RCC 7860 (cell line): ENCODE measurements at regions not wholly inside any gene's neighbourhood (a gene's known extent, or its start where the extent isn't known, plus 50 kb on each side); places are given as distances from the start of the nearest gene placed in this dataset.

ENCODE experiments used
- DNase-seq: peaks from one replicate; pipeline ENCODE4 v3.0.0-alpha.2; 2015; ENCODE audit warnings: low spot score
- FAIRE-seq: peaks from 2 replicates; lab custom pipeline; 2012; peaks lifted over from hg19 to GRCh38; lab: Jason Lieb, UNC

- no peak for DNase-seq
- peak; percentile 39 for FAIRE-seq
Observed at GRCh38 chr2:163877316-163877715, 141.5 kb upstream of the FIGN start.

GRCh38 chr2:163863073-163863472 lies 127.3 kb upstream of the FIGN start:
- DNase-seq = no peak
- FAIRE-seq = no peak

- DNase-seq = no peak
- peak; percentile 39 for FAIRE-seq
Observed at GRCh38 chr2:163859951-163860350, 124.1 kb upstream of the FIGN start.

GRCh38 chr2:163856941-163857340 lies 121.1 kb upstream of the FIGN start:
- DNase-seq (no peak), FAIRE-seq (no peak)

GRCh38 chr2:163852616-163853015 lies 116.8 kb upstream of the FIGN start:
- no peak for DNase-seq
- FAIRE-seq = peak; percentile 79

- FAIRE-seq = no peak
- DNase-seq = no peak
Observed at GRCh38 chr2:163849756-163850435, 114.1 kb upstream of the FIGN start.

GRCh38 chr2:163838890-163839289 lies 103.1 kb upstream of the FIGN start:
- FAIRE-seq = no peak

GRCh38 chr2:163836167-163836566 lies 100.4 kb upstream of the FIGN start:
- DNase-seq (no peak), FAIRE-seq (no peak)

More at GRCh38 chr2:163838890-163839289, 103.1 kb upstream of the FIGN start:
- DNase-seq = no peak

GRCh38 chr2:163834841-163835240 lies 99.0 kb upstream of the FIGN start:
- no peak for FAIRE-seq
- DNase-seq = no peak

- FAIRE-seq = peak; percentile 67
Observed at GRCh38 chr2:163834221-163834620, 98.4 kb upstream of the FIGN start.

GRCh38 chr2:163828771-163829170 lies 93.0 kb upstream of the FIGN start:
- DNase-seq (no peak), FAIRE-seq (no peak)

More at GRCh38 chr2:163834221-163834620, 98.4 kb upstream of the FIGN start:
- no peak for DNase-seq

- FAIRE-seq = no peak
Observed at GRCh38 chr2:163822033-163822432, 86.2 kb upstream of the FIGN start.

GRCh38 chr2:163812926-163813520 lies 77.2 kb upstream of the FIGN start:
- peak; percentile 65 for DNase-seq
- FAIRE-seq = no peak

More at GRCh38 chr2:163822033-163822432, 86.2 kb upstream of the FIGN start:
- no peak for DNase-seq

- no peak for DNase-seq
- no peak for FAIRE-seq
Observed at GRCh38 chr2:163808406-163808805, 72.6 kb upstream of the FIGN start.

GRCh38 chr2:163802284-163802683 lies 66.5 kb upstream of the FIGN start:
- no peak for DNase-seq
- FAIRE-seq = no peak

- DNase-seq (no peak), FAIRE-seq (no peak)
Observed at GRCh38 chr2:163801486-163801885, 65.7 kb upstream of the FIGN start.

- no peak for FAIRE-seq
- DNase-seq = no peak
Observed at GRCh38 chr2:163800951-163801381, 65.2 kb upstream of the FIGN start.

GRCh38 chr2:163799807-163800206 lies 64.0 kb upstream of the FIGN start:
- FAIRE-seq (no peak), DNase-seq (no peak)

GRCh38 chr2:163794635-163795034 lies 58.8 kb upstream of the FIGN start:
- DNase-seq (no peak), FAIRE-seq (no peak)
